ENCODE measurements at regions not wholly inside any gene's neighbourhood (a gene's known extent, or its start where the extent isn't known, plus 50 kb on each side); places are given as distances from the start of the nearest gene placed in this dataset.

GRCh38 chr13:89011615-89012014, 1340.4 kb downstream of the SLITRK5 start:
- TF ChIP-seq CTCF (conservative IDR thresholded peaks at IDR 0.05; ENCODE audit: low read depth, low read length) (no peak), EZH2 (IDR thresholded peaks at IDR 0.05; ENCODE audit: borderline replicate concordance, low read depth, low read length, poor library complexity, severe bottlenecking) (no peak)

Measured in A673 (cell line).